ENCODE measurements at regions not wholly inside any gene's neighbourhood (a gene's known extent, or its start where the extent isn't known, plus 50 kb on each side); places are given as distances from the start of the nearest gene placed in this dataset.

GRCh38 chr5:144832416-144832815 lies 661.7 kb downstream of the KCTD16 start:
- TF ChIP-seq CTCF (IDR thresholded peaks at IDR 0.05) (no peak), SIN3A (IDR thresholded peaks at IDR 0.05; ENCODE audit: borderline replicate concordance, insufficient read depth, low read depth, low read length) (no peak), REST (IDR thresholded peaks at IDR 0.05; ENCODE audit: insufficient read depth in 1 of 2, low read depth in 2 of 2, low read length in 1 of 2) (no peak), POLR2AphosphoS5 (IDR thresholded peaks at IDR 0.05; ENCODE audit: low read depth, low read length) (no peak), TCF7L2 (IDR thresholded peaks at IDR 0.05; ENCODE audit: low read depth, low read length) (no peak)
